ENCODE measurements at regions not wholly inside any gene's neighbourhood (a gene's known extent, or its start where the extent isn't known, plus 50 kb on each side); places are given as distances from the start of the nearest gene placed in this dataset.

- H3K4me3 ChIP-seq (ENCODE audit: low read depth, low read length): no peak overlapping the region
- no peak for TF ChIP-seq CTCF (conservative IDR thresholded peaks at IDR 0.05; ENCODE audit: low read depth, low read length)
- DNase-seq (ENCODE audit: low read depth): no peak
These were observed 295.7 kb downstream of the CDC5L start for GRCh38 chr6:44682987-44683779.

GRCh38 chr6:44685213-44685612, 297.7 kb downstream of the CDC5L start:
- DNase-seq (ENCODE audit: low read depth): no peak
- no peak overlapping the region for H3K4me3 ChIP-seq (ENCODE audit: low read depth, low read length)
- TF ChIP-seq CTCF (conservative IDR thresholded peaks at IDR 0.05; ENCODE audit: low read depth, low read length): no peak

GRCh38 chr6:44696099-44696498, 308.6 kb downstream of the CDC5L start:
- no peak for TF ChIP-seq CTCF (conservative IDR thresholded peaks at IDR 0.05; ENCODE audit: low read depth, low read length)
- peak; percentile 55 for DNase-seq (ENCODE audit: low read depth)
- no peak overlapping the region for H3K4me3 ChIP-seq (ENCODE audit: low read depth, low read length)

DNA sequence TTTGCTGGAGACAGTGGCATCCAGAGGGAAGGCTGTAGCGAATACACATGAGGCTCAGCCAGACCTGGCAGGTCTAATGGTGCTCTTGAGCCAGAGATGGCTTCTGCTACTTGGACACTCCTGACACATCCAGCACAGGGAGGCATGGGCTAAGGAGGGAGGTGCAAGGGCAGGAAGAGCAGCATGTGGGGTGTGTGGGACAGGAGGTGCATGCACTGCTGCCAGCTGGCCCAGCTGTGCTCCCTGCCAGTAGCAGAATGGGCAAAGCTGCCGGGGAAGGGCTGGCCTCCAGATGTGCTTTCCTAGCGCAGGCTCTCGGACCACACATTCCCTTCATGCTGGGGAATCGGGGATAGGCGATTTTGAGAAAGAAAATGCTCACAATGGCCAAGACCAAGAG, 309.2 kb downstream of the CDC5L start:
- no peak for DNase-seq (ENCODE audit: low read depth)
- no peak for TF ChIP-seq CTCF (conservative IDR thresholded peaks at IDR 0.05; ENCODE audit: low read depth, low read length)
- no peak overlapping the region for H3K4me3 ChIP-seq (ENCODE audit: low read depth, low read length)

GRCh38 chr6:44697327-44697726, 309.8 kb downstream of the CDC5L start:
- H3K4me3 ChIP-seq (ENCODE audit: low read depth, low read length): no peak overlapping the region
- no peak for TF ChIP-seq CTCF (conservative IDR thresholded peaks at IDR 0.05; ENCODE audit: low read depth, low read length)
- DNase-seq (ENCODE audit: low read depth): peak; percentile 25

GRCh38 chr6:44698602-44699001, 311.1 kb downstream of the CDC5L start:
- H3K4me3 ChIP-seq (ENCODE audit: low read depth, low read length): no peak overlapping the region
- TF ChIP-seq CTCF (conservative IDR thresholded peaks at IDR 0.05; ENCODE audit: low read depth, low read length): no peak
- no peak for DNase-seq (ENCODE audit: low read depth)

GRCh38 chr6:44699082-44699481, 311.6 kb downstream of the CDC5L start:
- no peak for TF ChIP-seq CTCF (conservative IDR thresholded peaks at IDR 0.05; ENCODE audit: low read depth, low read length)
- no peak overlapping the region for H3K4me3 ChIP-seq (ENCODE audit: low read depth, low read length)
- DNase-seq (ENCODE audit: low read depth): no peak

Measured in choroid plexus epithelial cell (primary cell).